ENCODE measurements at regions not wholly inside any gene's neighbourhood (a gene's known extent, or its start where the extent isn't known, plus 50 kb on each side); places are given as distances from the start of the nearest gene placed in this dataset.

DNA sequence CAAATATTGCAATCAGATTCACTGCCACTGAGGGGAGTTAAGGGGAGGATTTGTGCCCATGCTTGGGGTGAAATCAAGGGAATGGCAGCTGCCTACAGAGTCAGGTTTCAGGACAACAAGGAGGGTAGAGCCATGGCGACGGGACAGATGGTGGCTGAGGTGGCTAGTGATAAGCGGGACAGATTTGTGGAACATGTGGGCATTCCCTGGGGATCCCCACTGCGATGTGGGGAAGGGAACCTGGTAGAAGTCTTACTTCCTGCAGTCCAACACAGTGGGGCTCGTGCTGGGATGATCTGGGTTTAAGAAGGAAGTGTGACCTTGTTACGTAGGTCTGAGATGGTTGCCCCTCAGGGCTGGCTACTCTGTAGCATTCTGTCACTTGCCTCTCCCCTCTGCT is 292.0 kb upstream of the JARID2 start:
- no peak for FAIRE-seq
- no peaks in the 10 kb centered on the region for H3K79me2 ChIP-seq (ENCODE audit: insufficient read depth, low read length)
- no peak overlapping the region for H3K4me2 ChIP-seq (ENCODE audit: low read depth, low read length)
- H3K27me3 ChIP-seq (ENCODE audit: control insufficient read depth in 1 of 2, insufficient read depth in 2 of 2, low read length in 2 of 2) = no peaks in the 10 kb centered on the region
- no TSS peak for BruUV-seq (replicated peaks)
- 65% methylated on average over 6 of the region's 6 CpGs for WGBS (ENCODE audit: low lambda C conversion rate)
- ChIA-PET POLR2A (no interaction called here), CTCF (ENCODE audit: low intra/inter-chr PET ratio, low total read pairs) (no interaction called here)
- no peaks in the 10 kb centered on the region for H4K20me1 ChIP-seq (ENCODE audit: insufficient read depth, low read length)
- H2AFZ ChIP-seq (ENCODE audit: low read length) = no peak overlapping the region
- H3K9ac ChIP-seq (ENCODE audit: insufficient read depth, low read depth, low read length) = no peak overlapping the region
- H3K4me3 ChIP-seq (replicated peaks in 1 of 3; ENCODE audit: insufficient read depth in 1 of 3, low read depth in 2 of 3, low read length in 3 of 3) = no peak overlapping the region
- H3K36me3 ChIP-seq (replicated peaks in 1 of 2; ENCODE audit: control insufficient read depth in 1 of 2, insufficient read depth in 2 of 2, low read length in 2 of 2) = no peaks in the 10 kb centered on the region
- in situ Hi-C loops (cut with HindIII; ENCODE audit: extremely low pct_ligation_motif_present, low pct_unique_long_range_greater_than_20kb) (no loop called here), intact Hi-C loops (cut with micrococcal nuclease; ENCODE audit: unreplicated experiment) (no loop called here)
- TF ChIP-seq SETDB1 (CRISPR knock-in tag; IDR thresholded peaks at IDR 0.05; ENCODE audit: borderline replicate concordance) (no peak), MBD4 (IDR thresholded peaks at IDR 0.05; ENCODE audit: borderline replicate concordance, low read length) (no peak), NR1H2 (CRISPR knock-in tag; IDR thresholded peaks at IDR 0.05; ENCODE audit: borderline replicate concordance, low read depth) (no peak), ZNF776 (CRISPR knock-in tag; IDR thresholded peaks at IDR 0.05) (no peak)
- no peaks in the 10 kb centered on the region for H3K4me1 ChIP-seq (ENCODE audit: insufficient read depth, low read length)
- H3K9me3 ChIP-seq (ENCODE audit: low read length) = peaks cover 10% of the 10 kb centered on the region; the same call in 1 of the 2 replicates
- no peak for ATAC-seq
- DNase-seq (ENCODE audit: low spot score) = no peak
- no peak overlapping the region for H3K27ac ChIP-seq (ENCODE audit: extremely low read length, insufficient read depth, low read length)

GRCh38 chr6:14957355-14958059 is 288.4 kb upstream of the JARID2 start:
- Histone ChIP-seq H3K4me2 (ENCODE audit: low read depth, low read length) (no peak overlapping the region), H3K4me1 (ENCODE audit: insufficient read depth, low read length) (no peaks in the 10 kb centered on the region), H3K27me3 (ENCODE audit: control insufficient read depth in 1 of 2, insufficient read depth in 2 of 2, low read length in 2 of 2) (no peaks in the 10 kb centered on the region), H3K9me3 (ENCODE audit: low read length) (peaks cover 10% of the 10 kb centered on the region; the same call in 1 of the 2 replicates), H3K79me2 (ENCODE audit: insufficient read depth, low read length) (no peaks in the 10 kb centered on the region), H2AFZ (ENCODE audit: low read length) (no peak overlapping the region), H3K9ac (ENCODE audit: insufficient read depth, low read depth, low read length) (no peak overlapping the region), H3K4me3 (replicated peaks in 1 of 3; ENCODE audit: insufficient read depth in 1 of 3, low read depth in 2 of 3, low read length in 3 of 3) (no peak overlapping the region), H4K20me1 (ENCODE audit: insufficient read depth, low read length) (no peaks in the 10 kb centered on the region), H3K36me3 (replicated peaks in 1 of 2; ENCODE audit: control insufficient read depth in 1 of 2, insufficient read depth in 2 of 2, low read length in 2 of 2) (no peaks in the 10 kb centered on the region), H3K27ac (ENCODE audit: extremely low read length, insufficient read depth, low read length) (no peak overlapping the region)
- no peak for ATAC-seq
- ChIA-PET CTCF (ENCODE audit: low intra/inter-chr PET ratio, low total read pairs) (no interaction called here), POLR2A (no interaction called here)
- FAIRE-seq = no peak
- no TSS peak for BruUV-seq (replicated peaks)
- WGBS (ENCODE audit: low lambda C conversion rate) = 59% methylated on average over 7 of the region's 7 CpGs
- in situ Hi-C loops (cut with HindIII; ENCODE audit: extremely low pct_ligation_motif_present, low pct_unique_long_range_greater_than_20kb) (no loop called here), intact Hi-C loops (cut with micrococcal nuclease; ENCODE audit: unreplicated experiment) (no loop called here)
- DNase-seq (ENCODE audit: low spot score) = no peak
- TF ChIP-seq ZNF460 (CRISPR knock-in tag; IDR thresholded peaks at IDR 0.05; ENCODE audit: borderline replicate concordance) (no peak), UBTF (CRISPR knock-in tag; IDR thresholded peaks at IDR 0.05) (no peak), MEF2D (CRISPR knock-in tag; IDR thresholded peaks at IDR 0.05) (no peak), HMGXB3 (CRISPR knock-in tag; IDR thresholded peaks at IDR 0.05; ENCODE audit: borderline replicate concordance) (no peak)

All from HepG2 (cell line).